ENCODE measurements at regions not wholly inside any gene's neighbourhood (a gene's known extent, or its start where the extent isn't known, plus 50 kb on each side); places are given as distances from the start of the nearest gene placed in this dataset.
"Not testable (repeated sequence)": the region's sequence is repeated elsewhere in the genome, so short reads cannot be mapped to it uniquely, and the experiment has no call there.

GRCh38 chr10:71005337-71006305, 117.3 kb upstream of the PCBD1 start:
- H3K36me3 Mint-ChIP-seq = no peaks in the 10 kb centered on the region
- DNase-seq (no peak), ATAC-seq (ENCODE audit: low read depth in 2 of 2) (no peak)
- H3K4me1 Mint-ChIP-seq = no peaks in the 10 kb centered on the region
- no peak overlapping the region for H3K27ac Mint-ChIP-seq
- peaks cover 0 to 3% (median 1%) of the 10 kb centered on the region in 7 donors for H3K9me3 Mint-ChIP-seq
- no peak overlapping the region for H3K4me3 Mint-ChIP-seq
- peaks cover 7 to 26% (median 15%) of the 10 kb centered on the region in 3 donors for H3K27me3 Mint-ChIP-seq

GRCh38 chr10:71006506-71006905, 118.1 kb upstream of the PCBD1 start:
- H3K36me3 Mint-ChIP-seq = no peaks in the 10 kb centered on the region
- no peaks in the 10 kb centered on the region for H3K4me1 Mint-ChIP-seq
- H3K9me3 Mint-ChIP-seq = peaks cover 0 to 2% (median 0%) of the 10 kb centered on the region in 7 donors
- no peak overlapping the region for H3K4me3 Mint-ChIP-seq
- ATAC-seq (ENCODE audit: low read depth in 2 of 2) (no peak), DNase-seq (no peak)
- H3K27ac Mint-ChIP-seq = no peak overlapping the region
- peaks cover 7 to 26% (median 11%) of the 10 kb centered on the region in 3 donors for H3K27me3 Mint-ChIP-seq

- DNase-seq (no peak), ATAC-seq (ENCODE audit: low read depth in 2 of 2) (no peak)
- H3K27me3 Mint-ChIP-seq = peaks cover 7 to 26% (median 11%) of the 10 kb centered on the region in 3 donors
- H3K9me3 Mint-ChIP-seq = peaks cover 0 to 2% (median 0%) of the 10 kb centered on the region in 7 donors
- no peak overlapping the region for H3K4me3 Mint-ChIP-seq
- no peaks in the 10 kb centered on the region for H3K36me3 Mint-ChIP-seq
- no peak overlapping the region for H3K27ac Mint-ChIP-seq
- H3K4me1 Mint-ChIP-seq = no peaks in the 10 kb centered on the region
These were observed 119.2 kb upstream of the PCBD1 start for GRCh38 chr10:71007516-71007915.

GRCh38 chr10:71008150-71008549, 119.8 kb upstream of the PCBD1 start:
- Mint-ChIP-seq H3K9me3 (peaks cover 0 to 2% (median 0%) of the 10 kb centered on the region in 7 donors), H3K4me1 (no peaks in the 10 kb centered on the region), H3K27me3 (peaks cover 8 to 32% (median 11%) of the 10 kb centered on the region in 3 donors), H3K36me3 (no peaks in the 10 kb centered on the region), H3K4me3 (no peak overlapping the region), H3K27ac (no peak overlapping the region)
- no peak for ATAC-seq (ENCODE audit: low read depth in 2 of 2)
- no peak for DNase-seq

GRCh38 chr10:71009126-71009525, 120.8 kb upstream of the PCBD1 start:
- no peak for ATAC-seq (ENCODE audit: low read depth in 2 of 2)
- Mint-ChIP-seq H3K4me1 (no peaks in the 10 kb centered on the region), H3K4me3 (no peak overlapping the region), H3K27ac (no peak overlapping the region), H3K36me3 (no peaks in the 10 kb centered on the region), H3K9me3 (peaks cover 0 to 2% (median 0%) of the 10 kb centered on the region in 7 donors), H3K27me3 (peaks cover 5 to 34% (median 16%) of the 10 kb centered on the region in 3 donors)
- no peak for DNase-seq

- Mint-ChIP-seq H3K4me1 (peaks cover 0 to 8% (median 0%) of the 10 kb centered on the region in 3 donors), H3K36me3 (no peaks in the 10 kb centered on the region), H3K9me3 (peaks cover 0 to 2% (median 0%) of the 10 kb centered on the region in 7 donors), H3K27me3 (peaks cover 5 to 46% (median 23%) of the 10 kb centered on the region in 3 donors), H3K27ac (no peak overlapping the region), H3K4me3 (no peak overlapping the region)
- DNase-seq = no peak
- ATAC-seq (ENCODE audit: low read depth in 2 of 2) = no peak
These were observed 122.4 kb upstream of the PCBD1 start for GRCh38 chr10:71010730-71011129.

DNA sequence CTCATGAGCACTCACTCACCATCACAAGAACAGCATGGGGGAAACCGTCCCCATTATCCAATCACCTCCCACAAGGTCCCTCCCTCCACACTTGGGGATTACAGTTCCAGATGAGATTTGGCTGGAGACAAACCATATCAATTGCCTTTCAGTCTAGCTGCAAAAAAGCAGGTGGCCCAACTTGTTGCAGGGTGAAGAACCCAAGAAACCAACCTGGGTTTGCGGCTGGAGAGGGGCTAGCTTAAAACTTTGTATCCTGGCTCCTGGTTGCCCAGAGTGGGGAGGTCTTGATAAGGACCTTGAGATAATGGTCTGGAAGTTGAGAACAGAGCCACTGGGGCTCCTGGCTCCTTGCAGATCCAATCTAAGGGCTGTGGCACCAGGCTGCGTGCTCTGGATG, 122.8 kb upstream of the PCBD1 start:
- peaks cover 0 to 8% (median 0%) of the 10 kb centered on the region in 3 donors for H3K4me1 Mint-ChIP-seq
- H3K9me3 Mint-ChIP-seq = peaks cover 0 to 2% (median 0%) of the 10 kb centered on the region in 7 donors
- no peak overlapping the region for H3K27ac Mint-ChIP-seq
- ATAC-seq (ENCODE audit: low read depth in 2 of 2) (no peak), DNase-seq (no peak)
- H3K36me3 Mint-ChIP-seq = no peaks in the 10 kb centered on the region
- H3K27me3 Mint-ChIP-seq = peaks cover 5 to 46% (median 23%) of the 10 kb centered on the region in 3 donors
- H3K4me3 Mint-ChIP-seq = no peak overlapping the region

DNA sequence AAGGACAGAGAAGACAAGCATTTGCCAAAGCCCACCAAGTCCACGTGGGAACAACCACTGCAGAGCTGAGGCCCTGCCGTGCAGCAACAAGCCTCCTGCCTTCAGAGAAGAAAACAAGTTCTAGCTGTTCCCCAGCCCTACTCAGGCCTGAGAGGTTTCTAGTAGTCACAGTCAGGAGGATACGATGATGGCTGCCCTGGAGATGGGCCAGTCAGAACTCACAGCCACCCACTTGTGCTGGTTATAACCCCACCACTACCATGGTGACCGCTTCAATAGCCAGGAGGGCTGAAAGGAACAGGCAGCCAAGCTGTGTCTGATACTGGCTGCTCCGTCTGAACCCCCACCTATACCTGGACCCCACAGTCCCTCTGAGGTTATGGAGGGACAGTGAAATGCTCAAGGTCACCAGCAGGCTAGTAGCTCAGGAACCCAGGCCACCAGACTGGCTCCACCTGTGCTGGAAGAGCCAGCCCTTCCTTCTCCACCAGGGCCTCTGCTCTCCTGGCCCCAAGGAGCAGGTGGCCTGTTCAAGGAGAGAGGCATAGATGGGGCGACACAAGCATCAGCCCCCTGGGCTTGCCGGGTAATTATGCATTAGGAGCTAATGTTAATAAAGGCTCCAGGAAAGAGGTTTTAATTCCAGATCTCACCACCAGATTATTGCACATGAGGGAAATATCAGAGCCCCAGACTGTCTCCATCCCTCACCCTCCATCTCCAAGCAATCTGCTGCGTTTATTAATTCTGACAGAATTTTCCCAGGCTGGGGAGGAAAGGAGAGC, 125.8 kb upstream of the PCBD1 start:
- H3K27me3 Mint-ChIP-seq = peaks cover 0 to 33% (median 16%) of the 10 kb centered on the region in 3 donors

GRCh38 chr10:71015674-71016073, 127.3 kb upstream of the PCBD1 start:
- H3K4me3 Mint-ChIP-seq = no peak overlapping the region
- no peaks in the 10 kb centered on the region for H3K36me3 Mint-ChIP-seq
- peaks cover 0 to 7% (median 0%) of the 10 kb centered on the region in 7 donors for H3K9me3 Mint-ChIP-seq
- peaks cover 0 to 8% (median 0%) of the 10 kb centered on the region in 3 donors for H3K4me1 Mint-ChIP-seq
- H3K27me3 Mint-ChIP-seq = peaks cover 3 to 33% (median 16%) of the 10 kb centered on the region in 3 donors
- DNase-seq (no peak), ATAC-seq (ENCODE audit: low read depth in 2 of 2) (no peak)
- H3K27ac Mint-ChIP-seq = no peak overlapping the region

More for the DNA sequence above, 125.8 kb upstream of the PCBD1 start:
- no peak overlapping the region for H3K27ac Mint-ChIP-seq
- H3K9me3 Mint-ChIP-seq = peaks cover 0 to under 1% (median 0%) of the 10 kb centered on the region in 7 donors
- no peak for ATAC-seq (ENCODE audit: low read depth in 2 of 2)
- peaks cover 0 to 8% (median 0%) of the 10 kb centered on the region in 3 donors for H3K4me1 Mint-ChIP-seq
- no peaks in the 10 kb centered on the region for H3K36me3 Mint-ChIP-seq
- no peak for DNase-seq
- no peak overlapping the region for H3K4me3 Mint-ChIP-seq

DNA sequence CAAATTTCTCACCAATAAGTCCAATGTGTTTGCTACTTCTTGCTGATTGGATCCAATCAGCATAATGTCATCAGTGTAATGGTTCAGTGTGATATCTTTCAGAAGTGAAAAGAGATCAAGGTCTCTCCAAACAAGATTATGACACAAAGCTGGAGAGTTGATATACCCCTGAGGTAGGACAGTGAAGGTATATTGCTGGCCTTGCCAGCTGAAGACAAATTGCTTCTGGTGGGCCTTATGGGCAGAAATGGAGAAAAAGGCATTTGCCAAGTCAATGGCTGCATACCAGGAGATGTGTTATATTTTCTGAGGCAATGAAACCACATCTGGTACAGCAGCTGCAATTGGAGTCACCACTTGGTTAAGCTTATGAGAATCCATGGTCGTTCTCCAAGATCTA, 131.7 kb upstream of the PCBD1 start:
- H3K27ac Mint-ChIP-seq; H3K4me1 Mint-ChIP-seq; H3K4me3 Mint-ChIP-seq; DNase-seq; H3K36me3 Mint-ChIP-seq; ATAC-seq (ENCODE audit: low read depth in 2 of 2): not testable (repeated sequence)
- Mint-ChIP-seq H3K9me3 (peaks cover 0 to 26% (median 5%) of the 10 kb centered on the region in 7 donors), H3K27me3 (peaks cover 5 to 15% (median 7%) of the 10 kb centered on the region in 3 donors)

DNA sequence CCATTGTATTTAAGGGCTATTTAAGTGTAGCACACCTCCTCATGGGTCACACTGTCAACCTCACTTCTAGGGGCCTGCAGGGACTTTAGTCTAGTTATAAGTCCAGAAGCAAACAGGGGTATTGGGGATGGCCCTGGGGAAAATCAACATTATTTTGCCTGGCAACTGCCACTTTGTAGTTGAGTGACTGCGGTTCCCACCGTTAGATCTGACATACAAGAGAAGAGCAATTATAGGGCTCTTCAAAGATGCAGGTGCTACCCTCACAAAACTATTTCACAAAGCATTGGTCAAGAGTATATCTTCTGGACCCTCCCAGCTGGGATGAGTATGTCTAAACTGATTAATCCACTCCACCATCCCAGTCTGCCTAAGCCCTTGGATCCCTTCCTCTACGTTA, 133.0 kb upstream of the PCBD1 start:
- no peak for DNase-seq
- ATAC-seq (ENCODE audit: low read depth in 2 of 2) = no peak
- peaks cover 14 to 15% (median 14%) of the 10 kb centered on the region in 3 donors for H3K27me3 Mint-ChIP-seq
- H3K36me3 Mint-ChIP-seq = no peaks in the 10 kb centered on the region
- no peak overlapping the region for H3K27ac Mint-ChIP-seq
- peaks cover 0 to 26% (median 5%) of the 10 kb centered on the region in 7 donors for H3K9me3 Mint-ChIP-seq
- no peak overlapping the region for H3K4me3 Mint-ChIP-seq
- H3K4me1 Mint-ChIP-seq = no peaks in the 10 kb centered on the region

DNA sequence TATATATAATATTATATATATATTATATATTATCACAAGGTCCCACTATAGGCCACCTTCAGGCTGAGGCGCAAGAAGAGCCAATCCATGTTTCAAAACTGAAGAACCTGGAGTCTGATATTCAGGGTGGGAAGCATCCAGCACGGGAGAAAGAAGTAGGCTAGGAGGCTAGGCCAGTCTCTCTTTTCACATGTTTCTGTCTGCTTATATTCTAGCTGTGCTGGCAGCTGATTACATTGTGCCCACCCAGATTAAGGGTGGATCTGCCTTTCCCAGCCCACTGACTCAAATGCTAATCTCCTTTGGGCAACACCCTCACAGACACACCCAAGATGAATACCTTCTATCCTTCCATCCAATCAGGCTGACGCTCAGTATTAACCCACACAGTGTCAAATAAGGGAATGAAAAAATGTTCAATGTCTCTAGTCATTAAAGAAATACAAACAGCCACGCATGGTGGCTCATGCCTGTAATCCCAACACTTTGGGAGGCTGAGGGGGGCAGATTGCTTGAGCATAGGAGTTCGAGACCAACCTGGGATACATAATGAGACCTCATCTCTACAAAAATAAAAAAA, 135.4 kb upstream of the PCBD1 start:
- ATAC-seq (ENCODE audit: low read depth in 2 of 2) = no peak
- Mint-ChIP-seq H3K36me3 (no peaks in the 10 kb centered on the region), H3K27ac (no peak overlapping the region), H3K27me3 (peaks cover 26 to 27% (median 27%) of the 10 kb centered on the region in 3 donors), H3K9me3 (peaks cover 0 to 26% (median 5%) of the 10 kb centered on the region in 7 donors), H3K4me1 (no peaks in the 10 kb centered on the region), H3K4me3 (no peak overlapping the region)
- no peak for DNase-seq

DNA sequence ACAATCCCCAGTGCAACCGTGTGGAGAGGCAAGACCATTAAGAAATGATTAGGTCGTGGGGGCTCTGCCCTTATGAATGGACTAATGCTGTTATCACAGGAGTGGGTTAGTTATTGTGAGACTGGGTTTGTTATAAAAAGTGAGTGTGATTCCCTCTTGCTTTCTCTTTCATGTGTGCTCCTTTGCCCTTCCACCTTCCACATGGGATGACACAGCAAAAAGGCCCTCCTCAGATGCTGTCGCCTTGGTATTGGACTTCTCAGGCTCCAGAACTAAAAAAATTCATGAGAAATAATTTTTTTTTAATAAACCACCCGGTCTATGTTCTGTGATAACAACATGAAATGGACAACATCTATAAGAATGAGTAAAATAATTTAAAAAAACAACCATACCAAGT, 136.1 kb upstream of the PCBD1 start:
- no peak overlapping the region for H3K4me3 Mint-ChIP-seq
- no peaks in the 10 kb centered on the region for H3K4me1 Mint-ChIP-seq
- no peak overlapping the region for H3K27ac Mint-ChIP-seq
- peaks cover 23 to 27% (median 26%) of the 10 kb centered on the region in 3 donors for H3K27me3 Mint-ChIP-seq
- peaks cover 0 to 26% (median 5%) of the 10 kb centered on the region in 7 donors for H3K9me3 Mint-ChIP-seq
- no peak for DNase-seq
- H3K36me3 Mint-ChIP-seq = no peaks in the 10 kb centered on the region
- no peak for ATAC-seq (ENCODE audit: low read depth in 2 of 2)
